ENCODE measurements at regions not wholly inside any gene's neighbourhood (a gene's known extent, or its start where the extent isn't known, plus 50 kb on each side); places are given as distances from the start of the nearest gene placed in this dataset.

DNA sequence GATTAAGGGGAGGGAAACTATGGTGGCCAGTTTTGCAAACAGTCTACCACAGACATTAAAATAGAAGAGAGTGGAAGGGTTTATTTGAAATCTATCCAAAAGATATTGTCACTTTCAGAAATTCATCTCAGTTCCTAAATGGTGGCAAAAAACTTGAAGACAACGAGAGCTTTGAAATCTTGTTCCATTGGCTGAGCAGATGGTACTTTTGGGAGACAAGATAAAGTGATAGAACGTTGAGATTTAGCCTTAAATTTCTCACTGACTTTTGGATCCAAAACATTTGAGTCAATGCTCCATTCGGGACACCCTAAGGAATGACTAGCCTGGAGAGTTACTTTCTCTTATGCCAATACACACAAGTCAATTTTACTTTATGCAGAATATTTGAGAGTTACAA is 319.1 kb upstream of the LARGE1 start:
- no peak for ATAC-seq (replicated peaks in 1 of 2)
- no peak for DNase-seq
- peaks cover 6 to 10% of the 10 kb centered on the region in 2 donors for H3K9me3 Mint-ChIP-seq
- no peaks in the 10 kb centered on the region for H3K36me3 Mint-ChIP-seq (ENCODE audit: insufficient read depth in 2 of 2)
- no peak overlapping the region for H3K27ac Mint-ChIP-seq
- H3K4me3 Mint-ChIP-seq = no peak overlapping the region
- no peaks in the 10 kb centered on the region for H3K27me3 Mint-ChIP-seq (ENCODE audit: low read depth)
- no peaks in the 10 kb centered on the region for H3K4me1 Mint-ChIP-seq (ENCODE audit: low read depth)

DNA sequence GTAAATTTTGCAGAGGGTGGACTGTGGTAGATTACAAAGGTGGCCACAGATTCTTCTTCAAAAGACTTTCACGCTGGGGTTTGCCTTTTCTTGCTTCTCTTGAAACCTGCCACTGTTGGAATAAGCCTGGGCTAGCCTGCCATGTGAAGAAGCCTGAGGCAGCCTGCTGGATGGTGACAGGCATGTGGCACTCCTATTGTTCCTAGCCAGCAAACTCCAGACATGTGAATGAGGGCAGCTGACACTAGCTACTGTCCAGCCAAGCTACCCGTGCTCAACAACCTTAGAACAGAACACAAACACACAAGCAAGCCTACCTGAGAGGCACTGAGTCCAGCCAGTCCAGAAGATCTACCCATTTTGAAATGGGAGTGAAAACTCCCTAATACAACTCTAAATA is 322.7 kb upstream of the LARGE1 start:
- Mint-ChIP-seq H3K36me3 (ENCODE audit: insufficient read depth in 2 of 2) (no peaks in the 10 kb centered on the region), H3K4me1 (ENCODE audit: low read depth) (no peaks in the 10 kb centered on the region), H3K9me3 (peaks cover 2 to 7% of the 10 kb centered on the region in 2 donors), H3K4me3 (no peak overlapping the region), H3K27ac (no peak overlapping the region), H3K27me3 (ENCODE audit: low read depth) (no peaks in the 10 kb centered on the region)
- DNase-seq (no peak), ATAC-seq (replicated peaks in 1 of 2) (no peak)

DNA sequence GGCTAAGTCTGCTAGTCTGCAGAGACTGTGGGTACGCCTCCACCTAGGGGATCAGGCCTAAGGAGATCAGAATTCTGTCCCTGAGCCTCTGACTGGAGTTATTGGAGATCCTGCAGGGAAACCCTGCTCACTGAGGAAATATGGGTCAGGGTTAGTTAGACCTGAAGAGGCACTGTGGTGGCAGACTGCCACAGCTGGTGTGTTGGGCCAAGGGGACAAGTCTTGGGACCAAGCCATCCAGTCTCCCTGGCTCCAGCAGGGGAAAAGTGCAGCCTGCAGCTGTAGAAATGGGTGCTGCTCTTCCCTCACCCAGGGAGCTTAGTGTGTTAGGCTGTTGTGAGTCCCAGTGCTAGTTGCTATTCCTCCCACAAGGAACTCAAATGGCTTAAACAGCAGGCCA is 334.8 kb upstream of the LARGE1 start:
- ATAC-seq (replicated peaks in 1 of 2) = no peak
- no peak overlapping the region for H3K4me3 Mint-ChIP-seq

DNA sequence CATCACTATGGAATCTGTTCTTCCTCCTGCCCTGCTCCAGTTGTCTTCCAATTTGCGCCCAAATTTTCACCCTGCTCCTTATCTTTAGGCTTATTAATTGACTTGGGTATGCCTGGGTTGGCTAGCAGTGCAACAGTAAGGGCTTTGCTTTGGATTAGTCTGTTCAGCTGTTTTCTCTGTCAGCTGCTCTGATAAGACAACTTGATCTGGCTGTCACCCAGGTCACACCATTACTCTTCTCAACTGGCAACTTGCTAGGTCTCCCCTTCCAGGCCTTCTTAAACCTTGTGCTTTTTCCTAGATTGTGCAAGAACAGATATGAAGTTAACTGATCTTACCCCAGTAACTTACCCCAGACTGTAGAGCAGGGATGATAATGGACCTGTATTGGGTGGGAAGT is 357.8 kb upstream of the LARGE1 start:
- Mint-ChIP-seq H3K4me1 (ENCODE audit: low read depth) (no peaks in the 10 kb centered on the region), H3K9me3 (peaks cover 0 to 2% of the 10 kb centered on the region in 2 donors), H3K36me3 (ENCODE audit: insufficient read depth in 2 of 2) (no peaks in the 10 kb centered on the region), H3K4me3 (no peak overlapping the region), H3K27ac (no peak overlapping the region), H3K27me3 (ENCODE audit: low read depth) (no peaks in the 10 kb centered on the region)
- no peak for DNase-seq
- no peak for ATAC-seq (replicated peaks in 1 of 2)

More for the DNA sequence above, 334.8 kb upstream of the LARGE1 start:
- Mint-ChIP-seq H3K4me1 (ENCODE audit: low read depth) (no peaks in the 10 kb centered on the region), H3K36me3 (ENCODE audit: insufficient read depth in 2 of 2) (peaks cover 0 to 2% of the 10 kb centered on the region in 2 donors), H3K9me3 (peaks cover 9 to 23% of the 10 kb centered on the region in 2 donors), H3K27me3 (ENCODE audit: low read depth) (no peaks in the 10 kb centered on the region), H3K27ac (no peak overlapping the region)
- DNase-seq = no peak

DNA sequence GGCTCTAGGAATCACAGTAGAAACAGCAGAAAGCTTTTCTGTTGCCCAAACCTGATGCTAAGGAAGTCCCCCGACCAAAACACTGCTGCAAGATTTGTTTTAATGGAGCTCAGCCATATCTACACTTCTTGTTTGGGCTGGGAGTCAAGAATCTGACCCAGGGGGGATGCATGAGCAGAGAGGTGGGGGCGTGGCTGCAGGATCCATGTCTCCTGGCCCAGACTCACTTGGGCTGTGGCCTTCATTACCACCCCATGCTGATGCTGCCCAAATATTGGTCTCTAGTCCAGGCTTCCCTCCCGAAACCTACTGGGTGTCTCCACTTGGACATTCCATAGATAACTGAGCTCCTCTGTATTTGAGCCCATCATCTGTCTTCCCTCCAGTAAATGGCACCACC is 361.5 kb upstream of the LARGE1 start:
- Mint-ChIP-seq H3K27ac (no peak overlapping the region), H3K4me3 (no peak overlapping the region), H3K36me3 (ENCODE audit: insufficient read depth in 2 of 2) (peaks cover 0 to 2% of the 10 kb centered on the region in 2 donors), H3K9me3 (peaks cover 0 to 9% of the 10 kb centered on the region in 2 donors), H3K27me3 (ENCODE audit: low read depth) (no peaks in the 10 kb centered on the region), H3K4me1 (ENCODE audit: low read depth) (no peaks in the 10 kb centered on the region)
- ATAC-seq (replicated peaks in 1 of 2) (no peak), DNase-seq (no peak)

DNA sequence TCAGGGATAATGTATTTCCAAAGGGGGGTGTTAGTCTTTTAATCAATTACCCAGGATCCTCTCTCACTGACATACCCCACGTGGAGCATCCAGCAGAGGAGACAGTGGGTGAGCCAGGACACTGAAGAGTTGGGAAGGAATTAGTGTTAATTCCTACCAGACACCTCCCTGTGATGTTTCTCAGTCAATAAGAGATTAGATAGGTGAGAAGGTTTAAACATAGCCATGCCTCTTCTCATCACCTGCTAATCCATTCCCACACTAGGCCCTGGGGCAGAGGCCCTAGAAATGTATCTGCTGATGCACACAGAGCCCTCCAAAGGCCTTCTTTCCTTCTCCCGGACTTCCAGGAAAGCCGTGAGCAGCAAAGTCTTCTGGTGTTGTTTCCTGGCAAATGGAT is 363.6 kb upstream of the LARGE1 start:
- Mint-ChIP-seq H3K9me3 (peaks cover 0 to 9% of the 10 kb centered on the region in 2 donors), H3K27me3 (ENCODE audit: low read depth) (no peaks in the 10 kb centered on the region), H3K4me3 (no peak overlapping the region), H3K27ac (no peak overlapping the region), H3K36me3 (ENCODE audit: insufficient read depth in 2 of 2) (peaks cover 0 to 3% of the 10 kb centered on the region in 2 donors), H3K4me1 (ENCODE audit: low read depth) (no peaks in the 10 kb centered on the region)
- ATAC-seq (replicated peaks in 1 of 2) (no peak), DNase-seq (no peak)

DNA sequence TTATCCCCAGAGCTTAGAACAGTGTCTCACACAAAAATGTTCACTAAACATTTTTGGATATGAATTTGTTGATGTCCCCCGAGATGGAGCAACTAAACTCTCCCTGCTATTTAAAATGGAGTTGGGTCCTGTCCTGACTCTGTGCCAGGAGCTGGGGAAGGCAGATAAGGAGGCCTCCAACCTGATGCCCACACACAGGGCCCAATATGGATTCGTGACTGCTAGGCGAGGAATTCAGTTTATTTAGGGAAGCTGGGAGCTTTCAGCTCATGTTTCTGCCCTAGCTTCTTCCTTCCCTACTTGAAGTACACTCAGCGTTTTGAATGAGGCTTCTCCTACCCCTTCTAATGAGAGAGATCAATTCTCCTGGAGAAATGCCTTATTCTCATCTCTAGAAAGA is 373.0 kb upstream of the LARGE1 start:
- Mint-ChIP-seq H3K27me3 (ENCODE audit: low read depth) (no peaks in the 10 kb centered on the region), H3K4me3 (no peak overlapping the region), H3K36me3 (ENCODE audit: insufficient read depth in 2 of 2) (peaks cover 0 to 1% of the 10 kb centered on the region in 2 donors), H3K27ac (no peak overlapping the region), H3K9me3 (no peaks in the 10 kb centered on the region), H3K4me1 (ENCODE audit: low read depth) (no peaks in the 10 kb centered on the region)
- DNase-seq = no peak
- ATAC-seq (replicated peaks in 1 of 2) = no peak

DNA sequence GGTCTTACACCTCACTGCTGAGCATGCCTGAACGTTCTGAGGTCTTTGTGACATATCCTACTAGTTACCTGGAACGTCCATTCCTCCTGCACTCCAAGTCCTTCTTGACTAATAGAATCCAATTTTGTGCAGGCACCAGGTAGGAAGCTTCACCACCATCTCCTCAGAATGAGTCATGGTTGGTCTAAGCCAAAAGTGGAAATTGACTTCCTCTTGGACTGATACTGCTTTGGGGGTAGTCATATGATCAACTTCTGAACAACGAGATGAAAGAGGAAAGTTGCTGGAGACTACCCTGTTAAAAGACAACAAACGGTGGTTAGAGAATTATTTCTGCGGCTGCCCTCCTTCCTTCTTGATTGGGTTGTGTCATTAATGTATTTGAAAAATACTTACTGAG is 374.2 kb upstream of the LARGE1 start:
- no peak overlapping the region for H3K4me3 Mint-ChIP-seq
- DNase-seq (no peak), ATAC-seq (replicated peaks in 1 of 2) (no peak)
- no peaks in the 10 kb centered on the region for H3K4me1 Mint-ChIP-seq (ENCODE audit: low read depth)
- H3K36me3 Mint-ChIP-seq (ENCODE audit: insufficient read depth in 2 of 2) = no peaks in the 10 kb centered on the region
- H3K27me3 Mint-ChIP-seq (ENCODE audit: low read depth) = no peaks in the 10 kb centered on the region
- no peaks in the 10 kb centered on the region for H3K9me3 Mint-ChIP-seq
- H3K27ac Mint-ChIP-seq = no peak overlapping the region

DNA sequence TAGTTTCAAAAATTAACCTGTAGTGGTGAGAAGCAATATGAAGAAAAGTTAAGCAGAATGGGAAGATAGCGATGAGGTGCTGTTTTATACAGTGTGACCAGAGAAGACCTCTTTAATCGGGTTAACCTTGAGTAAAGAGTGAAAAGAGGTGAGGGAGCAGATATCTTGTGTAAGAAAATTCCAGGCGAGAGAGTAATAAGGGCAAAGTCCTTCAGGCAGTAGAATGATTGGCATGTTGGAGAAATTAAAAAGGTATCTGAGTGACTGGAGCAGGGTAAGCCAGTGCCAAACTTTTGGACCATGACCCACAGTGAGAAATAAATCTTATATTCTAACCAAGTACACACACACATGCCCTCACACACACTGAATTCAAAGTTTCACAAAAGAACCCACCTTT is 374.7 kb upstream of the LARGE1 start:
- Mint-ChIP-seq H3K27me3 (ENCODE audit: low read depth) (no peaks in the 10 kb centered on the region), H3K4me1 (ENCODE audit: low read depth) (no peaks in the 10 kb centered on the region), H3K4me3 (no peak overlapping the region), H3K27ac (no peak overlapping the region), H3K36me3 (ENCODE audit: insufficient read depth in 2 of 2) (no peaks in the 10 kb centered on the region), H3K9me3 (no peaks in the 10 kb centered on the region)
- ATAC-seq (replicated peaks in 1 of 2) (no peak), DNase-seq (no peak)

DNA sequence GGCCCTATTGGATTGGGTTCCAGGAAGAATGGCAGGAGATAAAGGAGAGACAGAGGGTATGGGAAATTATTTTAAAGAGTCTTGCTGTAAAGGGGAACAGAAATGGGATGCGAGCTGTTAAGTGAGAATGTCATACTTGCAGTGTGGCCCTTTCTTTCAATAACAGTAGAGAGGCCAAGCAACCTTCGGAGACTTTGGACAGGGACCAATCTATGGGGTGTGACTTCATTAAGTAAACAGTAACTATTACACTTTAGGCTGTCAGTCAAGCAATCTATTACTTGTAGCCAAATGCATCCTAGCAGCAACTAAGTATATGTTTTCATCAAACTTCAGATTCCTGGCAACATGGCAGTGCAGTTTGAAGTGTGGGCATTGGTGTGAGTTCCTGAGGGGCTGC is 376.2 kb upstream of the LARGE1 start:
- no peaks in the 10 kb centered on the region for H3K27me3 Mint-ChIP-seq (ENCODE audit: low read depth)
- no peaks in the 10 kb centered on the region for H3K9me3 Mint-ChIP-seq
- H3K4me1 Mint-ChIP-seq (ENCODE audit: low read depth) = no peaks in the 10 kb centered on the region
- H3K36me3 Mint-ChIP-seq (ENCODE audit: insufficient read depth in 2 of 2) = no peaks in the 10 kb centered on the region
- no peak for DNase-seq
- no peak for ATAC-seq (replicated peaks in 1 of 2)
- H3K4me3 Mint-ChIP-seq = no peak overlapping the region
- H3K27ac Mint-ChIP-seq = no peak overlapping the region

DNA sequence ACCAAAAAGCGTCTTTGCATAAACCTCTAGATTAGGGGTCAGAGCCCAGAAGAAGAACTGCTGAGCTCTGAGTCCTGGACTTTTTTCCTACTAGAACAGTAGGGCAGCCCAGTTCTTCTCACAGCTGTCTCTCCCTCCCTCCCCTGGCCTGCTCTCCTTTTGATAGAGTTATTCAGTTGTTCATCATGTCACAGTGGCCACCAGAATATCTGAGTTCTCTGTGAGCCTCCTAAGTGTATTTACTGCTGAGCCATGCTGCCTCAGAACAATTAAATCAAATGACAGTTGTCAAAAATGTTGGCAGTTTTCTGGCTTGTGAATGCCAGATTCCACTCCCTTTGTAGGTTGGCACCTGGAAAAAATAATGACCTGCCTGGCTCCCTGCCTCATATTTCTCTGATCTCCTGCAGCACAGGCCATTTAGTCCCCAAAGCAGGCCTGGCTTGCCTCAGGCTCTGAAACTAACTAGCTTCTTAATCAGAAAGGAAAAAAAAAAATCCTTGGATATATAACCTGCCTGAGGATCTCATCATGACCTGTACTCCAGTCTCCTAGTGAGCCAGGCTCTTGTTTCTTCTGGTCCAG is 377.4 kb upstream of the LARGE1 start:
- Mint-ChIP-seq H3K36me3 (ENCODE audit: insufficient read depth in 2 of 2) (no peaks in the 10 kb centered on the region), H3K4me3 (no peak overlapping the region), H3K27ac (no peak overlapping the region), H3K27me3 (ENCODE audit: low read depth) (no peaks in the 10 kb centered on the region), H3K9me3 (no peaks in the 10 kb centered on the region), H3K4me1 (ENCODE audit: low read depth) (no peaks in the 10 kb centered on the region)
- DNase-seq (no peak), ATAC-seq (replicated peaks in 1 of 2) (no peak)

DNA sequence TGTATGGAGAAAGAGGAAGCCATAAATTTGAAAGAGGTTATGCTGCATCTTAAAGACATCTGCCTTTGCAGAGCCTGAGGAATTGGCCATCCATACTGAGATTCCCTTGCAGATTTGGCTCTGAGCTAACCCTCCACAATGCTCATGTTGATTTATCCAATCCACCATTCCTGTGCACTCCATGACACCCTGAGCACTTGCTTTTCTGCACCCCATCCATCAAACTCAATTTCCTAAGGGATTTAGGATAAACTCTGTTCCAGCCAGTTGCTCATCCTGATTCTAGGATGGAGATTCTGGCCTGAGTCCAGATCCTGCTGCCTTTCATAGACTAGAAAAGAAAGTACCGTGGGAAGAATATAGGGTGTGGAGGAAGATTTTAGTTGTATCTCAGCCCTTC is 379.2 kb upstream of the LARGE1 start:
- H3K4me3 Mint-ChIP-seq = no peak overlapping the region
- DNase-seq = no peak
- H3K4me1 Mint-ChIP-seq (ENCODE audit: low read depth) = no peaks in the 10 kb centered on the region
- no peaks in the 10 kb centered on the region for H3K27me3 Mint-ChIP-seq (ENCODE audit: low read depth)
- H3K9me3 Mint-ChIP-seq = peaks cover 0 to 2% of the 10 kb centered on the region in 2 donors
- no peak for ATAC-seq (replicated peaks in 1 of 2)
- H3K36me3 Mint-ChIP-seq (ENCODE audit: insufficient read depth in 2 of 2) = no peaks in the 10 kb centered on the region
- no peak overlapping the region for H3K27ac Mint-ChIP-seq

DNA sequence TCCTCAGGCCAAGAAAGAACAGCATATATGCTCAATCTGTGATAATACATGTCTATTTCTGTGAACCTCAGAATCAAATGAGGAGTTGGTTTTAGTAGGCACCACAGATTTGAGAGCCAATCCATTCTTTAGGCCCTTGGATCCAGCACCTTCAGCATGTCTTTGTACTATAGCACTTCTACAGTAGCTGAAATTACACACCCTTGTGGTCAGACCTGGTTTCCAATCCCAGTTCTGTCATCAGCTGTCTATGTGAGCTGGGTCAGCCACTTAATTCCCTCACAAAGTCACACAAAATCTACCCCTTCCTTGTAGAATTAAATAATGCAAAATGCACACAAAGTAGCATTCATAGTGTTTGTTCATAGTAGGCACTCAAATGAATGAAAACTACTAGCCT is 381.3 kb upstream of the LARGE1 start:
- Mint-ChIP-seq H3K36me3 (ENCODE audit: insufficient read depth in 2 of 2) (no peaks in the 10 kb centered on the region), H3K4me3 (no peak overlapping the region), H3K4me1 (ENCODE audit: low read depth) (no peaks in the 10 kb centered on the region), H3K27ac (no peak overlapping the region), H3K27me3 (ENCODE audit: low read depth) (no peaks in the 10 kb centered on the region), H3K9me3 (peaks cover 2 to 5% of the 10 kb centered on the region in 2 donors)
- DNase-seq = no peak
- no peak for ATAC-seq (replicated peaks in 1 of 2)

DNA sequence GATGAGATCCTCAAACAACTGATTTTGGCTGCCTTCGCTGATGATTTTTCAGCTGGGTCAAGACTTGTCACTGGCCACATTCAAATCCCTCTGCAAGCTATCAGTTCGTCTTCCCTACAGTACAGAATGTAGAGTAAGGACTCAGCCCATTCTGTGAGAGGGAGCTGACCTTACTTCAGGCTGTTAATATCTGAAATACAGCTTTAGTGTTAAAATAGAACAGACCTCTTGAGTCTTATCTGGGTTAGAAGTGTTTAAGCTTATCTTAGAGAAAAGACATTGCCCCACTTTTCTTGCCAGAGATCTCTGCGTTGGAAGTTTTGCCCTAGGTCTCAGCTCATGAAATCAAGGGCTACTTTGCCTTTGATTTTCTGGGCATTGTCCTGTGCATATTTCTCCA is 383.4 kb upstream of the LARGE1 start:
- no peak overlapping the region for H3K4me3 Mint-ChIP-seq
- H3K36me3 Mint-ChIP-seq (ENCODE audit: insufficient read depth in 2 of 2) = no peaks in the 10 kb centered on the region
- DNase-seq (no peak), ATAC-seq (replicated peaks in 1 of 2) (no peak)
- H3K27me3 Mint-ChIP-seq (ENCODE audit: low read depth) = no peaks in the 10 kb centered on the region
- no peak overlapping the region for H3K27ac Mint-ChIP-seq
- H3K4me1 Mint-ChIP-seq (ENCODE audit: low read depth) = no peaks in the 10 kb centered on the region
- H3K9me3 Mint-ChIP-seq = peaks cover 2 to 7% of the 10 kb centered on the region in 2 donors
